CD14-positive monocyte (primary cell): ENCODE measurements at regions not wholly inside any gene's neighbourhood (a gene's known extent, or its start where the extent isn't known, plus 50 kb on each side); places are given as distances from the start of the nearest gene placed in this dataset.
"Not testable (repeated sequence)": the region's sequence is repeated elsewhere in the genome, so short reads cannot be mapped to it uniquely, and the experiment has no call there.

Experiments
- DNase-seq, 3 donors: peaks; one replicate each; pipeline ENCODE4 v3.0.0-alpha.2; 2011 to 2022
- H2AFZ ChIP-seq: 2 replicates; pipeline ENCODE4 v1.6.0; 2012; ENCODE audit warnings: mild to moderate bottlenecking, low read depth, low read length, inconsistent platforms; ENCODE audit not compliant: insufficient read depth, poor library complexity, severe bottlenecking
- H3K27ac ChIP-seq, 2 donors: 1 replicate in 1 of 2; 2 replicates in 1 of 2; pipeline ENCODE4 v1.5.1; 2012 to 2013; ENCODE audit warnings: low read length in 2 of 2, control low read depth in 1 of 2, inconsistent platforms in 1 of 2, low read depth in 1 of 2, mild to moderate bottlenecking in 1 of 2
- H3K27me3 ChIP-seq, 2 donors: one replicate each; pipeline versions ENCODE4 v1.6.0 to v1.6.1; 2011 to 2013; ENCODE audit warnings: low read length in 2 of 2; ENCODE audit not compliant: control insufficient read depth in 2 of 2, insufficient read depth in 2 of 2
- H3K36me3 ChIP-seq, 2 donors: replicated peaks in 1 of 2; 1 replicate in 1 of 2; 2 replicates in 1 of 2; pipeline versions ENCODE4 v1.5.1 to v1.6.1; 2012 to 2013; ENCODE audit warnings: low read length in 2 of 2, control low read depth in 1 of 2, inconsistent platforms in 1 of 2, mild to moderate bottlenecking in 1 of 2; ENCODE audit not compliant: insufficient read depth in 2 of 2, control insufficient read depth in 1 of 2
- H3K4me1 ChIP-seq, 2 donors: 1 replicate in 1 of 2; 2 replicates in 1 of 2; pipeline versions ENCODE4 v1.5.1 to v1.6.1; 2012 to 2013; ENCODE audit warnings: low read length in 2 of 2, control low read depth in 1 of 2, inconsistent platforms in 1 of 2, mild to moderate bottlenecking in 1 of 2, moderate library complexity in 1 of 2; ENCODE audit not compliant: insufficient read depth in 2 of 2, control insufficient read depth in 1 of 2
- H3K4me2 ChIP-seq: replicated peaks from 2 replicates; pipeline ENCODE3; 2012; ENCODE audit warnings: low read length, moderate library complexity, mild to moderate bottlenecking; ENCODE audit not compliant: poor library complexity, severe bottlenecking; ENCODE audit errors: extremely low read depth
- H3K4me3 ChIP-seq, 3 experiments: fragments of 200-600 bp in 1 of 3; sonication (generic) in 1 of 3; replicated peaks in 1 of 3; 1 replicate in 2 of 3; 2 replicates in 1 of 3; pipeline ENCODE4 v1.5.1; 2011 to 2013; ENCODE audit warnings: low read length in 3 of 3, mild to moderate bottlenecking in 3 of 3, control low read depth in 2 of 3, low read depth in 2 of 3, inconsistent platforms in 1 of 3, moderate library complexity in 1 of 3
- H3K79me2 ChIP-seq: 2 replicates; pipeline ENCODE4 v1.6.0; 2012; ENCODE audit warnings: mild to moderate bottlenecking, control low read depth, inconsistent platforms, low read length, moderate library complexity; ENCODE audit not compliant: insufficient read depth
- H3K9ac ChIP-seq: 2 replicates; pipeline ENCODE4 v1.6.0; 2017; ENCODE audit warnings: low read length, mild to moderate bottlenecking; ENCODE audit not compliant: insufficient read depth, poor library complexity, severe bottlenecking
- H3K9me3 ChIP-seq, 2 donors: replicated peaks in 1 of 2; 1 replicate in 1 of 2; 2 replicates in 1 of 2; pipeline versions ENCODE4 v1.5.1 to v1.6.1; 2012 to 2013; ENCODE audit warnings: low read length in 2 of 2, control low read depth in 1 of 2; ENCODE audit not compliant: control insufficient read depth in 1 of 2, insufficient read depth in 1 of 2
- H4K20me1 ChIP-seq: 2 replicates; pipeline ENCODE4 v1.6.0; 2012; ENCODE audit warnings: mild to moderate bottlenecking, low read length, control low read depth, moderate library complexity; ENCODE audit not compliant: insufficient read depth
- H3K27ac Mint-ChIP-seq, 7 donors: one replicate each; pipeline ENCODE4 v1.8.0; 2020; ENCODE audit warnings: mild to moderate bottlenecking in 7 of 7, mixed read lengths in 7 of 7, moderate library complexity in 6 of 7, inconsistent platforms in 2 of 7
- H3K27me3 Mint-ChIP-seq, 3 donors: one replicate each; pipeline ENCODE4 v1.8.0; 2021 to 2022; ENCODE audit warnings: low read depth in 3 of 3, mild to moderate bottlenecking in 3 of 3, mixed read lengths in 3 of 3, moderate library complexity in 3 of 3, inconsistent platforms in 1 of 3
- H3K36me3 Mint-ChIP-seq, 2 donors: one replicate each; pipeline ENCODE4 v1.8.0; 2020; ENCODE audit warnings: mixed read lengths in 2 of 2, inconsistent platforms in 1 of 2, mild to moderate bottlenecking in 1 of 2
- H3K4me1 Mint-ChIP-seq: one replicate; pipeline ENCODE4 v1.8.0; 2020; ENCODE audit warnings: mild to moderate bottlenecking, mixed read lengths
- H3K4me3 Mint-ChIP-seq, 2 donors: one replicate each; pipeline ENCODE4 v1.8.0; 2020; ENCODE audit warnings: mild to moderate bottlenecking in 2 of 2, mixed read lengths in 2 of 2, moderate library complexity in 1 of 2
- H3K9me3 Mint-ChIP-seq, 7 donors: one replicate each; pipeline ENCODE4 v1.8.0; 2020 to 2022; ENCODE audit warnings: mixed read lengths in 7 of 7, mild to moderate bottlenecking in 6 of 7, moderate library complexity in 6 of 7, inconsistent platforms in 2 of 7
- WGBS: methylation state at CpG from one replicate; pipeline ENCODE4 v1.1.5; 2013; ENCODE audit warnings: missing lambda C conversion rate; ENCODE audit not compliant: insufficient coverage; 5-methylcytosine and 5-hydroxymethylcytosine counted together
- intact Hi-C, 2 donors: fragments of 100-400 bp; cut with micrococcal nuclease; formaldehyde crosslinking; loops; one replicate each; pipeline versions ENCODE4 v1.15.0 to v1.15.1; 2023
- TF ChIP-seq, protein P1 (sequence below): fragments of 200-600 bp; IDR thresholded peaks from one replicate; pipeline ENCODE4 v1.8.0; 2022; ENCODE audit warnings: antibody characterized with exemption, mild to moderate bottlenecking

DNA sequence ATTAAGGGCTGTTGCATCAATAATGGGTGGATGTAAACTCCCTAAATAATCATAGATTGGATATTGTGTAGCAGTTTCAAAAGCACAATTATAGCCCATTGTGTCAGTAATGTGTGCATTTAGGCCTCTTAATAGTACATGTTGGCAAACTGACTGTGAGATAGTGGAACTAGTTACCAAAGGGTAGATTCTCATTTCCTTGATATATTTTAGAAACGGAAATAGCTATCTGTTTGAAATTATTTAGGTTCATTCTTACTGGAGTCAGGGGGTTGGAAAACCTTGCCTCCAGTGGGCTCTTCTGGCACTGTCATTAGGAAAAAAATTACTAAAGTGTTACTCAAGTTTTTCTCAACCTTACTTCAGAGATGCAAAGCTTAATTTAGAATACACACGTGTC lies 1074.9 kb downstream of the PCDH17 start:
- intact Hi-C loops: no loop called here
- H3K27ac Mint-ChIP-seq: no peak overlapping the region

GRCh38 chr13:58712191-58712590 lies 1080.6 kb downstream of the PCDH17 start:
- TF ChIP-seq, protein P1, sequence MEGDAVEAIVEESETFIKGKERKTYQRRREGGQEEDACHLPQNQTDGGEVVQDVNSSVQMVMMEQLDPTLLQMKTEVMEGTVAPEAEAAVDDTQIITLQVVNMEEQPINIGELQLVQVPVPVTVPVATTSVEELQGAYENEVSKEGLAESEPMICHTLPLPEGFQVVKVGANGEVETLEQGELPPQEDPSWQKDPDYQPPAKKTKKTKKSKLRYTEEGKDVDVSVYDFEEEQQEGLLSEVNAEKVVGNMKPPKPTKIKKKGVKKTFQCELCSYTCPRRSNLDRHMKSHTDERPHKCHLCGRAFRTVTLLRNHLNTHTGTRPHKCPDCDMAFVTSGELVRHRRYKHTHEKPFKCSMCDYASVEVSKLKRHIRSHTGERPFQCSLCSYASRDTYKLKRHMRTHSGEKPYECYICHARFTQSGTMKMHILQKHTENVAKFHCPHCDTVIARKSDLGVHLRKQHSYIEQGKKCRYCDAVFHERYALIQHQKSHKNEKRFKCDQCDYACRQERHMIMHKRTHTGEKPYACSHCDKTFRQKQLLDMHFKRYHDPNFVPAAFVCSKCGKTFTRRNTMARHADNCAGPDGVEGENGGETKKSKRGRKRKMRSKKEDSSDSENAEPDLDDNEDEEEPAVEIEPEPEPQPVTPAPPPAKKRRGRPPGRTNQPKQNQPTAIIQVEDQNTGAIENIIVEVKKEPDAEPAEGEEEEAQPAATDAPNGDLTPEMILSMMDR: no peak
- 83% methylated on average over 5 of the region's 8 CpGs for whole genome bisulfite sequencing

More for the DNA sequence above, 1074.9 kb downstream of the PCDH17 start:
- H2AFZ ChIP-seq: no peak overlapping the region
- peaks cover 18 to 27% of the 10 kb centered on the region in 2 donors for H3K9me3 ChIP-seq
- no peak overlapping the region for H3K27ac ChIP-seq
- H3K9ac ChIP-seq: no peak overlapping the region
- Mint-ChIP-seq H3K4me3 (no peak overlapping the region), H3K27me3 (peaks cover 11 to 14% (median 11%) of the 10 kb centered on the region in 3 donors), H3K9me3 (peaks cover 14 to 34% (median 19%) of the 10 kb centered on the region in 7 donors), H3K4me1 (peaks cover 36% of the 10 kb centered on the region), H3K36me3 (peaks cover 0 to 2% of the 10 kb centered on the region in 2 donors)
- TF ChIP-seq, protein P1: no peak
- no peaks in the 10 kb centered on the region for H4K20me1 ChIP-seq
- H3K4me3 ChIP-seq: no peak overlapping the region
- no peaks in the 10 kb centered on the region for H3K36me3 ChIP-seq
- no peak overlapping the region for H3K4me2 ChIP-seq
- no peak for DNase-seq
- peaks cover 0 to 8% of the 10 kb centered on the region in 2 donors for H3K27me3 ChIP-seq
- H3K4me1 ChIP-seq: peaks cover 27 to 35% of the 10 kb centered on the region in 2 donors
- no peaks in the 10 kb centered on the region for H3K79me2 ChIP-seq
- WGBS: 60% methylated on average over 1 of the region's 2 CpGs

GRCh38 chr13:58714016-58714415 lies 1082.5 kb downstream of the PCDH17 start:
- H3K4me2 ChIP-seq, H3K4me1 ChIP-seq, H3K36me3 ChIP-seq, H3K79me2 ChIP-seq, intact Hi-C loops, H3K36me3 Mint-ChIP-seq, H3K4me3 ChIP-seq, H3K27ac ChIP-seq, H3K4me1 Mint-ChIP-seq, H2AFZ ChIP-seq, H4K20me1 ChIP-seq, H3K27ac Mint-ChIP-seq, DNase-seq, H3K4me3 Mint-ChIP-seq, H3K9ac ChIP-seq, H3K27me3 ChIP-seq: not testable (repeated sequence)
- Mint-ChIP-seq H3K27me3 (peaks cover 8 to 10% (median 9%) of the 10 kb centered on the region in 3 donors), H3K9me3 (peaks cover 21 to 35% (median 25%) of the 10 kb centered on the region in 7 donors)
- 95% methylated on average over 4 of the region's 25 CpGs for WGBS
- peaks cover 16 to 20% of the 10 kb centered on the region in 2 donors for H3K9me3 ChIP-seq

More at GRCh38 chr13:58712191-58712590, 1080.6 kb downstream of the PCDH17 start:
- Histone ChIP-seq H4K20me1 (no peaks in the 10 kb centered on the region), H2AFZ (no peak overlapping the region), H3K4me3 (no peak overlapping the region), H3K4me2 (no peak overlapping the region), H3K4me1 (no peaks in the 10 kb centered on the region), H3K9ac (no peak overlapping the region), H3K9me3 (peaks cover 27 to 32% of the 10 kb centered on the region in 2 donors), H3K36me3 (no peaks in the 10 kb centered on the region), H3K79me2 (no peaks in the 10 kb centered on the region), H3K27me3 (peaks cover 0 to 5% of the 10 kb centered on the region in 2 donors), H3K27ac (no peak overlapping the region)
- Mint-ChIP-seq H3K4me1 (no peaks in the 10 kb centered on the region), H3K4me3 (no peak overlapping the region), H3K36me3 (peaks cover 0 to 2% of the 10 kb centered on the region in 2 donors), H3K27ac (no peak overlapping the region), H3K27me3 (peaks cover 8 to 10% (median 9%) of the 10 kb centered on the region in 3 donors), H3K9me3 (peaks cover 25 to 51% (median 29%) of the 10 kb centered on the region in 7 donors)
- DNase-seq: no peak
- intact Hi-C loops: no loop called here
